Muscle of arm (tissue), 1 donor: ENCODE measurements at regions not wholly inside any gene's neighbourhood (a gene's known extent, or its start where the extent isn't known, plus 50 kb on each side); places are given as distances from the start of the nearest gene placed in this dataset.

Source experiments
- DNase-seq: peaks from one replicate; pipeline ENCODE4 v3.0.0-alpha.2; 2013

DNA sequence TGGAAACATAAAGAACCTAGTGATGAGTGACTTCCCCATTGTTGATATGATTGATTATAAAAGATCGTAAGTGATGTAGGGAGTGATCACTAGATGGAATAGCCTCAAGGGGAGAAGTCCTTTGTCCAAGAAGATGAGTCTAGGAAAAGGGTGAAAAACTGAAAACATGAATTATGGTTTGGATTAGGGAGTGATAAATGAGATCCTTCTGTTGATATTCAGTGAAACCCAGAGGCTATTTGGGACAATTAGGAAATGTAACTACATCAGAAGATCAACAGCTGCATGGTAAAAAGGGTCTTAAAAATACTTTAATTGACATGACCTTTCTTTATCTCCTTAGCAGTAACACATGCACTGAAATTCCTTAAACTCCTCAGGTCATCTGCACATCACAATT lies 124.0 kb upstream of the UNC5C start:
- no peak for DNase-seq

DNA sequence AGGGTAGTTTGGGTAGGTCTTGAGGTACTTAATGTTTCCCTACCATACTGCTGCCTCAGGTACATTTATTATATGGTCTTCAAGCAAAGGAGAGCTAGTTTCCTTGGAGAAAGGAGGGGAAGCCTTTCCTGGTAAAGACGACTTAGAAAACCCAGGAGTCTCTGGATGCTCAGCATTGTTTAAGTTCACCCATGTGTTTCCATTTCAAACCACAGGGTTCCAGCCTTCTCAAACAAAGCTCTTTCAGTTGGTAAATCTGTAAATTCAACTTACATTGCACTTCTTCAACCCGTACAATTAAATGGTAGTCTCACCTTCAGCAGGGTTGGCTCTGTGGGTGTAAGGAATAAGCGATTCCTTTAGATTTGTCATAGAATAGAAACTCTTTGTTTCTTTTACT lies 111.9 kb upstream of the UNC5C start:
- DNase-seq = no peak

DNA sequence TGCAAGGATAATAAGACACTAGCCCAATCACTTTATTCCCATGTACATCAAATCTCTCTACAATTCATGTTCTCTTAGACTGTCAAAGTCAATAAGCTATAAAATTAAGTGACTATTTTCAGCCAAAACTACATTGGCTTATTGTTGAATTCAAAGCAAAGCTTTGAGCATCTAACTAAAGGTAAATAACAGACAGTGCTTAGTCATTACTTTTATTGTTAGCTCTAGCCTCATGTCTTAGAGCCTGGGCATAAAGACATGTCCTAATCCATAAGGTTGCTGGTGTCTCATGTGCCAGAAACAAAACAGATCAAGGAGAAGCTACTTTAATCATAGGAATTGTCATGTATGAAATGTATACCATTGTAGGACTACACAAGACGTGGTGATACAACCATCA lies 103.1 kb upstream of the UNC5C start:
- DNase-seq = no peak

DNA sequence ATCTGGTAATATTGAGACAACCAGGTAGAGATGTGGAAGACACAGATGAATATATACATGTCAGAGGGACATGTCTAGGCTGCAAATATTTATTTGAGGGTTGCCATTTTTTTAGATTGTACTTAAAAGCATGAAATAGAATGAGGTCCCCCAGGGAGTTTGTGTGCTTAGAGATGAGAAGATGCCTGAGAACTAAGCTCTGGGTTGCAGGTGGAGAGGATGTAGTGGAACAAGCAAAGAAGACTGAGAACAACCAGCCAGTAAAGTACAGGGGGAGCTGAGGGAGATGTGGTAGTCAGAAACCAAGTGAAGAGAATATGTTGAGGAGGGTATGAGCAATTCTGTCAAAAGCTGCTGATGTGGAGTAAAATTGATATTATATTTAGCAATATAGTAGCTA lies 95.6 kb upstream of the UNC5C start:
- no peak for DNase-seq

DNA sequence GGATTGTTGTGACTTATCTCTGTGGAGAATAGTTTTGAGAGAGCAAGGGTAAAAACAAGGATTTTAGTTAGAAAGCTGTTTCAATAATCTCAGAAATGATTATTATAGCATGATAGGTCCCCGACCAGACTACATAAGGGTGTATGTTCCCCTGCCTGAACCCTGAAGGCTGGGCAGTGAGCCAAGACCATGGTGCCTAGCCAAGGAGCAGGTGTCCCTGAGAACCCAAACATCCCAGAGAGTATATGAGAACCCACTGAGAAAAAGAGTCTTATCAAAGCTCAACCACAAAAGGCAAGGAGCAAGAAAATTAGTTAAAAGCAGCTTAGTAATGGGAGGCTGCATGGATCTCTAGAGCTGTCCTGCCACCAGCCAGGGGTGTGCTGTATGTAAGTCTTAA lies 94.9 kb upstream of the UNC5C start:
- no peak for DNase-seq

DNA sequence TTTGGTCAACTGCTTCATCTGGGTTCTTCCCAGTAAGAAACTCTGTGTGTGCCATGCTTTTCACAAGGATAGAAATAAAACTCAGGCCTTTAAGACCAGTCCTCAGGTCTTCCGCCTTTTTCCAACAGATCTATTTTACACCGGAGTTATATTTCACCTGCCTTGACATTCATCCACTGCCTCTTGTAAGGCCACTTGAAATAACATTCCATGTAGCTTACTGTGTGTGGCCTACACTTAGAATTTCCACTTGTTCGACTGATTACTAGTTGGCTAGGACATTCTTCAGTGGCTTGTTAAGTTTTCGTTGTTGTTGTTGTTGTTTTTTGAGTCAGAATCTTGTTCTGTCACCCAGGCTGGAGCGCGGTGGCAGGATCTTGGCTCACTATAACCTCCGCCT lies 92.8 kb upstream of the UNC5C start:
- no peak for DNase-seq

DNA sequence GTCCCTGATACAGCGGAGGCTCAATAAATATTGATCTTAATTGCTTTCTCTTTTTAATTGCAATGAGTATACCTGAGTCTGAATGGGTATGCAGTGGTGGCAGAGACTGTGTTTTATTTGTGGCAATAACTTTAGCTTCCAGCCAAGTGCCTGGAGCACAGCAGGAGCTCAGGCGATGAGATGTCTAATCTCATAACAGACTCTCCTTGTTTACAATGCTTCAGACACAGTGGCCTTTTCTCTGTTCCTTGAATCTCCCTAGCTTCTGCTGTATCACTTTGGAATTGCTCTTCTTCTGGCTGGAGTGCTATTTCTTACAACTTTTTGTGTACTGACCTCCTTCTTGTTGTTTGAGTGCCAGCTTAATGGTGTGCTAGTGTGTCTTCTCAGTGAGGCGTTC lies 91.5 kb upstream of the UNC5C start:
- DNase-seq = no peak

DNA sequence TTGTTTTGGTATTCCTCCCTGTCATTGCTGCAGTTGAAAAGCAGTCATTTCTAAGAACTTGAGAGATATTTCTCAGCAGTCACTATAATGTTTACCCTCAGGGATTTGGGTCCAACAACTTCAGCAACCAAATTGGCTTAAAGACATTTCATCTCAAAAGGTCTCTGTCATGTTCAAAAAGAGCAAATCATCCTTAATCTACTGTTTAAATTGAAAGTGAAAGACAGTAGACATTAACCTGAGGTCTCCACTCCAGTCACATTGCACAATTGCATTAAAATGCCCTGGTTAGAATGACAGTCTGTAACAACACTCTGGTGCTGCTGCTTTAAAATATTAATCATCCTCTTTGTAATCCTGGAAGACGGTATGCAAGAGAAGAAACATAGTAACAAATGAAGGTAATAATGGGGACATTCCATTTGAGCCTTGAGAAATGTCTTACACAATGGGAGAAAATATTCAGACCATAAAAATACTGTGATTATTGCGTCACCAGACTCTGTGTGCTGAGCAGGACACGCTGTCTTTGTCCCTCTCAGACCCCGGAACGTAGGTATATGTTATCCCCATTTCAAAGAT lies 90.2 kb upstream of the UNC5C start:
- no peak for DNase-seq

DNA sequence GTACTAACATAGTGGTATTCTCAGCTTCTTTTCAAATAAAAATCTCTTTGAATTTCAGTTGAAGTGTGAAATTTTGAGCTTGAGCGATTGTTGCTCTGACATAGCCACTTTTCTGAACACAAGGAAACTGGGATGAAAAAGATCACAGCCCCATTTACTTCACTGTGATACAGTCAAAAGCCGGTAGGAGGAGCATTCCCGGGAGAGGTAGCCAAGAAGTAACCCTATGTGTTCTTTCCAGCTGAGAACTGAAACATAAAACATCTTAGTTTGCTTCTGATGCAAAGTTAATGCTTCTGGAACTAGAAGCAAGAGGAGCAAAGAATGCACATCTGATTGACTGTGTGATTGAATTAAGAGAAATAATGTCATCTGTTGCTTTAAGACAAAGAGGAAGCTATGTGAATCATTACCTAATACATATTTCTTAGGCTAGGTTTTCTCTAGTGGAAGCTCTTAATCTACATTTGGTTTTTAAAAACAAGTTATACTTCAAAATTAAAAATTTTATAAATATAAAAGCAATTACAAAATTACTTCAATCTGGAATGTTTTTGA lies 88.3 kb upstream of the UNC5C start:
- DNase-seq = peak; percentile 3

DNA sequence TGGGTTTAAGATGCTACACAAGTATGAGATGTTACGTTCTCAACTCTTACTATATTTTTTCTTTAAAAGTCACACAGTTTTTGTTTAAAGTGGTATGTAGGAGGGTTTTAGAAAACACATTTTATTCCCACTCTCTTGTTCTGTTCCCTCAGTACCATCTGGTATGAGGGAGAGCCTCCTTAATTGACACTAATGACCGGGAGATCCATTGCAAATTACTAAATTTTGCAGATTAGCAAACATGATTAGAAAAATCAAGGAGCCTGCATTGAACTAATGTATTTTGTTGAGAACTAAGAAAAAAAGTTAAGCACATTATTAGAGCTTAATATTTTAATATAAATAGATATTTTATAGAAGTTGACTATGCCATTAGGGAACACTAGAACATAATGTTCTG lies 87.3 kb upstream of the UNC5C start:
- no peak for DNase-seq

DNA sequence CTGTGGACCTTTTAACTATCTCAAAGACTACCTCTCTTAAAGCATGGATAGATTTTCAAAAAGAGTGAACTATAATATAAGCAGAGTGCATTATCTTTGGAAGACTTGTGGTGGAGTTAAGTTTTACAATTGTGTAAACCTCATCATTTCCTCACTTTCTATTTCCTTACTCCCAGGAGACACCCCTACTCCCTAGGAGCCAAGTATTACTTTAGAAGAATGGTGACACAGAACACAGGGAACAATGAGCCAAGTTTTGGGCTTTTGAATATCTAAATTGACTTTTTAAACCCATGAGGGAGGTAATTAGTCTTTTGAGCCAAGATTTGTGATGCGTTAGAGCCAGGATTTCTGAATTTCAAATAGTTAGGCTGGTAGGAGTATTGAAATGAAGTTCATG lies 78.9 kb upstream of the UNC5C start:
- DNase-seq = no peak

DNA sequence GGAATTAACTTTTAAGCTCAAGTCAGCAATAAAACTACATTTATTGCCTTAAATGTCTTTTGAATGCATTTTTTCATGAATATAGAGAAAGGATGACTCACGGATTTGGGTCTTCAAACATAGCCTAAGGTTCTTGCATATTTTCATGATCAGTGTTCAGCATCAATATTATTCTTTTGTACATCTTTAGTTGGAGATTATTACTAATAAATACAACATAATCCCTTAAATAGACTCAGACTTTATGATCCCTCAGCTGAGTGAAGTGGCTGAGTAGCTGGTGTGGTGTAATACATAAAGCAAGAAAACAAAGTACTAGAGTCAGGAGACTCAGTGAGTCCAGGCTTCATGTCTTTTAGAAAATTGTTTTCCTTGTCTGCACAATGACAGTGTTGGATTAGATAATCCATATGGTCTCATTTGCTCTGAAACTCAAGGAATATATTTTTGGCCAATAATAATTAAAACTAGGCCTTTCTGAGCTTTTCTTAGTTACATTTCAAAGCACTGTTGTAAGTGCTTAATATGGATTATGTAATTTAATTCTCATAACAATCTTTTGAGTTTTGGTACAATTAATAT lies 78.3 kb upstream of the UNC5C start:
- DNase-seq = no peak

DNA sequence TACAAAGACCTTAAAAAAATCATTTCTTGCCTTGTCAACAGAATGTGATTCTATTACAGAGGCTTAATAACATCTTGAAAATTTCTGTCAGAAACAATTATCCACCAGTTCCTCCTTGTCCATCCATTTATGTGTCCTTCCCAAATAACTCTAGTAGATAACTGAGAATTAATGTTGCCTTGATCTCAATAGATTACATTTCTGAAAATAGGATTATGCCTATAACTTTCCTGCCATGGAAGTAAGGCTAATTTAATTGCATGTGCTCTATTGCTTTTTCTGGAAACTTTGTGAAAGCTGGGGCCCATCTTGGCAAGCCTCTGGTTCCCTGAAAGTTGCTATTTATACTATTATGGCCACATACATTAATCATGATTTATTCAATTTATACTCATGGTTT lies 76.2 kb upstream of the UNC5C start:
- DNase-seq = no peak

DNA sequence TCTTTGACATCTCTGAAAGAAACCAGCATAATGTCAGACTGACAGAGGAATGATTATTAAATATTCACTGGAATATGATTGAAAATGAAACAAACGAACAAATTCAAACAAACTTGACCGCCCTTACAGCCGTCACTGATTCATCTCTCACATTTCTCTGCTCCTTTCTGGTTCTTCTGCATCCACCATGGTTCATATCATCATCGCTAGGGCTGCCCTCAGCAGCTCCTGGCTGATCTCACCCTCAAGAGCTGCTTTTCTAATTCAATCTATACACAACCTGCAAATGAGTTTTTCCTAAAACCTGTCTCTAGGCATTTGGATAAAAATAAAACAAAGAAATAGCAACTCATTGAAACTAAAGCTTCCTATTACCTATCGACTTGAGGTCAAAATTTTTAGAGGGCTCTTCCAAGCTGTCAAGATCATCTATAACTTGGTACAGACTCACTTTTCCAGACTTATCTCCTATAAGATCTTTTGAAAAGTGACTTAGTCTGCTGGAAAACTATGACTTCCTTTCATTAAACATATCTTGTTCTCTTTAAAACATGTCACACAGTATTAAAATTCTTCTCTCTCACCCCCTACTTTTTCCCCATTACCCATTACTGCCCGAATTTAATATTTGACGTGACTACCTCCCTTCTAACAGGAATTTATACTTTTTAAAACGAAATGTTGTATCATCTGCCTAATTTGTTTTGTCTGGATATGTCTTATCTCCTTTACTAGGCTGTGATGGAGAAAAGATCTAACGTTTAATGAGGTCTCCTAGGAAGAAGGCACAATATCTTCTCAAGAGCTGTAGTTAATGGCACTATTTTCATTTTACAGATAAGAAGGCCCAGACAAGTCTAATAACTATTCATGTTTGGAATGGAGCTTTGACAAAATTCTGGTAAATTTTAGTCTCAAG lies 71.0 kb upstream of the UNC5C start:
- DNase-seq = no peak

DNA sequence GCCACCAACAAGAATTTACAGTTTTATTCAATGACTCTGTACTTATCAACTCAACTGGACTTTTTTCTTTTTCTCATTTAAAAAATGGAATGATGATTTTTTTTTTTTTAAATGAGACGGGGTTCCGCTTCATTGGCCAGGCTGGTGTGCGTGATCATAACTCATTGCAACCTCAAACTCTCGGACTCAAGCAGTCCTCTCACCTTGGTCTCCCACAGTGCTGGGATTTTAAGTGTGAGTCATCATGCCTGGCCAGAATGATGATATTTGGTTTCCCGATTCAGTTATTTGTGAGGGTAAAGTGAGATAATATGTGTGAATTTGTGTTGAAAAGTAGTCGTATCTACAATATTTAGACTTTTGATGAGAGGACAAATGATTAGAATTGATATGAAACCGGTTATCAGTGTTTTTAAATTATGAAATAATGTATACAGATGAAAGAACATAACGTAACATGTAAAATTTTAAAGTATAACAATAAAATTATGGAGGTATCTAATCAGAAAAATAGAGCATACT lies 66.0 kb upstream of the UNC5C start:
- no peak for DNase-seq

DNA sequence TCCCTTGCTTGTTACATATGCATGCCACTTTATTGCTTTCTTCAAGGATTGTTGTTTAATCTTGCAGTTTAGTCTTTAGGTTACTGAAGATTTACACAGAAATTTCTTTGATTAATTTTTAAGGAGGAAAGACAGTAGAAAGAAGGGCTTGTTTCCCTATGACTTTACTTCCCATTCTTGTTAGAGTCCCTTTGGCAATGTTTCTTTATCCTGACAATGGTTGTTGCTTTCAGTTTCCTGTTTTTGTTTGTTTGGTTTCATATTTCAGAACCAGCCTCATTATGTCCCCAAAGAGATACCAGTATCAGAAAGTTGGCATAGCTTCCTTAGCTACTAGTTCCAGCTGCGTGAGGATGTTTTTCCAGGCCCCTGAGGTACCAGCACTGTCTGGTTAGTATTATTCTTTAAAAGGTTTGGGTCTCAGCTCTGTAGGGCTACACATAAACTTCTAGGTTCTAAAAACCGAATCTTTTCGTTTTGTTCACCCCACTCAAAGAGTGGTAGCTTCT lies 61.3 kb upstream of the UNC5C start:
- DNase-seq = no peak

DNA sequence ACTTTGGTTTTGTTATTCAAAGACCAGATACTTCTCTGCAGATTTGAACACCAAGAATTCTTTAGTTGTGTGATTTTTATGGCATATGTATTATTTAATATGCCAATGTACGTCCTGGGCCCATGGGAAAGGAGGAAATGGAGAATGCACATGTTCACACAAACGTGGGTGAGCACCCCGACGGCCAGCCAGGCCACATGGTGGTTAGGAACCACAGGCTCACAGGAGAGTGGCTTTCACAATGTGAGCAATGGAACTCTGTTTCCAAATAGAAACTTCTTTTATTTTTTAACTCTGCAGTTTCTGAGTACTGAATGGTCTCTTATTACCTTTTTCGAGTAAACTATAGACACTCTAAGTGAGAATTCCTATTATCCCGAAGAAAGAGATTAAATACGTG lies 58.0 kb upstream of the UNC5C start:
- DNase-seq = no peak

DNA sequence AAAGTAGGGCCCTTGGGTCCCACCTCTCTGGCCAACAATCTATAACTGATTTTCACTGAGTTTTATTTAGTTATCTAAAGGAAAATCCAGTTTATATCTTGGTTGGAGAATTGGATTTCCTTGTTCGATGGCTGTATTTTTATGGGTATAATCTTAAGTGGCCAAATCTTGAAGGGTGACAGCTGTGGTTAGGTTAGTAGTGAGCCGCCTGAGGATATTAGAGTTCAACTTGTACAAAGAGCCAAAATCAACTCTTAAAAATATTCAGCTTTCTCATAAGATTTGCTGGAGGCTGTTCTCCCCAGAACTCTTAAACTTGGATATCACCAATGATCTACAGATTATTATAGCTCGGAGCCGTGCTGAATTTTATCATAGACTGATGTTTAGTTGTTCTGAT lies 54.6 kb upstream of the UNC5C start:
- DNase-seq = no peak

DNA sequence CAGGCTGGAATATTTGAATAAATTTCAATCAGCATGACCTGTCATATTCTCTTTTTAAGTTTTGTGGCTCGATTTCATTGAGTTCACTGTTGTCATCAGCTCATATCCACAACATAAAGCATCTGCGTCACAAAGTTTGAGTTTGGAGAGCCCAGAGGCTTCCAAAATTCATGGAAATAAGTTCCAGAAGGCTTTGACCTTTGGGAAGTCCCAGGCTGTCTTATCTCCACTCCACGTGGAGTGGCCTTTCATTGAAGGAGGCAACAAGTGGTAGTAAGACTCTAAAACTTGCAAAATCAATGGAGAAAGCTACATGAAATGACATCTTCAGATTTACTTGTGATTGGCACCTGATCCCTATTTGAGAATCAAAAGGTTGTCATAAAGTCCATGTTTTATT lies 54.1 kb upstream of the UNC5C start:
- no peak for DNase-seq

DNA sequence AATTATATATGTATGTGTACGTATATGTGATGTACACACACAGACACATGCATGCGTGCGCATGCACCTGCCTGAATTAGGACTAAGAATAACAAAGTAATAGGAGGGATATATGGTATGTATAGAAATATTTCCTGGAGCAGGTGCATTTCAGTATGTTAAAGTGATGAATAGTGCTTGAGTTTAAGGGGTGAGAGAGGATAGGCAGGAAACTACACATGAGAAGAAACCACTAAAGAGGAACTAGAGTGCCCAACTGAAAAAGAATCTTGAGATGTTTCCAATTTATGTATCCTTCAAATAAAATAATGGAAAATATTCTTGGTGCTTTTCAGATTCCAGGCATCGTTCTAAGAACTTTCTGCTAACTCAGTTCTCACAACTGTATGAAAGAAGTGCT lies 52.6 kb upstream of the UNC5C start:
- no peak for DNase-seq

DNA sequence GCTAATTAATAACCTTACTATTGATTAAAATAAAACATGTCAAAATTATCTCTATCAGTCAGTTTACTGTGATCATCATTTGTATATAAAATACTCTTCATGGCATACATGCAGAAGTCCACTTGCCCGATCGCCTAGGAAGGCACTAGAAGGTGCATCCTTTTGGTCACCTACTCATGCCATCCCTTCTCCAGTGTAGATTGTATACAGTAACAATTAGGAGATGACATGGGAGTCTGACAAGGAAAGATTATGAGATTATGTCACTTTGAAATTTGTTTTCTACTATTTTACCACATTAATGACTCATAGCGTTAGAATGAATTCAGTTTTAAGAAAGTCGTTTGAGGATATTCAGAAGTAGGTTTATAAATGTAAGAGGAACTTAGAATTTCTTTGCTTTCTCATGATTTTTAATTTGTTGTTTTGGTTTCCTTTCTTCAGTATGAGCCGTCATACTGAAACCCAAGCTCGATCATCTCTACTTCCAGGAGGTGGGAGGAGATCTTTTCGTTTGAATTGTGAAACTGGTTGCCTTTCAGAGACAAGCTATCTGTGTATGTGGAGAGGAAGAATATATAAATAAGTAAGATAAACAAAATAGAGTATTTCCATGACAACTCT lies 51.1 kb upstream of the UNC5C start:
- no peak for DNase-seq
